ENCODE measurements at regions not wholly inside any gene's neighbourhood (a gene's known extent, or its start where the extent isn't known, plus 50 kb on each side); places are given as distances from the start of the nearest gene placed in this dataset.

DNA sequence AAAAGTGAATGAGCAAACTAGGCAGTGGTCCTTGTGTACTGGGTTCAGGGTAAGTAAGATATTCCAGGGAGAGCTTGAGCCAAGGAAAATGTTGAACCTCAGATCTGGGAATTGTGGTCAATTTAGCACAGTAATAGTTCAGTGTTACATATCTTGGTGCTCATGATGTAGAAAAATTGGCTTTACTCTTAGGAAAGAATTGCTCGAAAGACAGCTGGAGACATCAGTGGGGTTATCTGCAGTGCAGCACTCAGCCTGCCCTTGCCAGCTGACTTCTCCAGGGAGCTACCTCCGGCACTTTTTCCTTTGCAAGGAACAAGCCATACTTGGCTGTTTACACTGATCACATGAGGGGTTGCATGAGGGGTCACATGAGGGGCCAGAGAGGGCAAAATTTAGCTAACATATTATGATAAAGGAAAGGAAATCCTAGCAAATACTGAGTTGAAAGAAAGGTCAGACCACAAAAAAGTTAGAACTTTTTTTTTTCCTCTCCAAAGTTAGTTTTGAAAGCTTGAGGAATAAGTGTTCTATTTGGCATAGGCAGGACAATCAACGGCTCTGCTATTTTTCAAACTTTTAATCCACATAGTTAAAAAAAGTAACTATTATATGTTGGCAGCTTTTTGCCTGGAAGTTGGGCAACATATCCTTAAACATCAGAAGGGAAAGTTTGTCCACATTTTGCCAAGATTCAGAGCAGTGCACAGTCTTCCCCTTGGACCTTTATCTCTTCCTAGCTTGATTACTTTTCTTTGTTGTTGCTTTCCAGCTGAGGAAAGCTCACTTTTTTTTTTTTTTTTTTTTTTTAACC is 92.4 kb downstream of the COL6A6 start:
- TF ChIP-seq GATA2 (IDR thresholded peaks at IDR 0.05; ENCODE audit: insufficient read depth, insufficient read length, low read depth, low read length), result no peak
- TF ChIP-seq EZH2 (IDR thresholded peaks at IDR 0.05; ENCODE audit: borderline replicate concordance, low read depth, low read length, severe bottlenecking), result no peak
